Stimulated activated CD8-positive, alpha-beta memory T cell treated with anti-CD3 and anti-CD28 coated beads, Interleukin-7, amount 100 ng/mL, for 1 hour (primary cell): ENCODE measurements at regions not wholly inside any gene's neighbourhood (a gene's known extent, or its start where the extent isn't known, plus 50 kb on each side); places are given as distances from the start of the nearest gene placed in this dataset.
"Not testable (repeated sequence)": the region's sequence is repeated elsewhere in the genome, so short reads cannot be mapped to it uniquely, and the experiment has no call there.

Source experiments
- DNase-seq, 2 donors: peaks; one replicate each; pipeline ENCODE4 v3.0.0-alpha.2; 2020; ENCODE audit warnings: low read depth in 2 of 2

DNA sequence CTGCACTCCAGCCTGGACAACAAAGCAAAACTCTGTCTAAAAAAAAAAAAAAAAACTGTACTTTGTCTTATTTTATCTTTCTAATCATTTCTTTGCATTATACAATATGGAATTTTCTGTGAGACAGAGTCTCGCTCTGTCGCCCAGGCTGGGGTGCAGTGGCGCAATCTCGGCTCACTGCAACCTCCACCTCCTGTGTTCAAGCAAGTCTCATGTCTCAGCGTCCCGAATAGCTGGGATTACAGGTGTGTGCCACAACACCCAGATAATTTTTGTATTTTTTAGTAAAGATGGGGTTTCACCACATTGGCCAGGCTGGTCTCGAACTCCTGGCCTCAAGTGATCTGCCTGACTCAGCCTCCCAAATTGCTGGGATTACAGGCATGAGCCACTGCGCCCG is 90.0 kb downstream of the MRPL14 start:
- DNase-seq: not testable (repeated sequence)

DNA sequence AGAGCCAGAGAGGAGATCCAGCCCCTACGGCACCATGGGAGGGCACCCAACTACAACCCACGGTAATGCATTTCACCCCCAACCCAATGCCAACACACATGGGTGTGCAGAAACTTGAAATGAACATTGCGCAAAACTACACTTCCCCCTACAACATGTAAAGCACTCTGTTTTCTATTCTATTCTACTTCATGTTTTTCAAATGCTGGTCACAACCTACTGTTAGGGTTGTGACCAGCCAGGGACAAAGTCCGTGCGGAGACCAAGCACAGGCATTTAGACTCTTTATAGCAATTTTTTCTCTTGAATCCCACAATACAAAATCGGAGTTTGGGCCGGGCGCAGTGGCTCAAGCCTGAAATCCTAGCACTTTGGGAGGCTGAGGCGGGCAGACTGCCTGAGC is 90.6 kb downstream of the MRPL14 start:
- no peak for DNase-seq

DNA sequence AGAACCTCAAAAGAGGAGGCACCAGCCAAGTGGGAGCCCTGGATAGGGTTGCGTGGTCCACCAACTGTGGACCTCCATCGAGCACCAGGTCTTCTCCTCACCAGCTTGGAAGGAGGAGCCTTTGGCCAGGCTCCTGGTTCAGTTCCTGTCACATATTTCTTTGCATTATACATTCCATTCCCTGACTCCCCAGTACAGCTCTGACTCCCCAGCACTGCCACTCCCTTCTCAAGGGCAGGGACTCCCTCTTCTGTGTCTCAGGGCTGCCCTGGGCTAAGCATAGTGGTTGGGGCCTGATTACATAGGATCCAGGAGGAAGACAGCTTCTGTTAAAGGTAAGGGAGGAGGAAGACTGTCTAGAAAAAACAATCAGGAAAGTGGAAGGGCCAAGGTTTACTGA is 91.1 kb downstream of the MRPL14 start:
- DNase-seq: no peak

DNA sequence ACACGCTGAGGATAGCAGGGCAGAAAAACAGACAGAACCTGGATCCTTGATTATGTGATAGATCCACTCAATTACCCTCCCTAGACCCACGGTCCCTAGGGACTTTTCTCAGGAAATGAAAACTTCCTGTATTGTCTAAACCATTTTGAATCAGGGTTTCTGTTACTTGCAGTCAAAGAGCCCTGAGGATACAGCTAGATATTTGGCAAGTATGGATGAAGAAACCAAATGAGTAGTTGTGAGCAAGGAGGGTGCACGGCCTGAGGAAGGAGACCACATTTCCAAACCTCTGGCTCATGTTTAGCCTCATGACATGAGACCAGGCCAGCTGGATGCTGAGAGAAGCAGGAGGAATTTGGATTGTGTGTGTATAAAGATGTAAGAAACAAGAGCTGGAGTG is 91.6 kb downstream of the MRPL14 start:
- no peak for DNase-seq

DNA sequence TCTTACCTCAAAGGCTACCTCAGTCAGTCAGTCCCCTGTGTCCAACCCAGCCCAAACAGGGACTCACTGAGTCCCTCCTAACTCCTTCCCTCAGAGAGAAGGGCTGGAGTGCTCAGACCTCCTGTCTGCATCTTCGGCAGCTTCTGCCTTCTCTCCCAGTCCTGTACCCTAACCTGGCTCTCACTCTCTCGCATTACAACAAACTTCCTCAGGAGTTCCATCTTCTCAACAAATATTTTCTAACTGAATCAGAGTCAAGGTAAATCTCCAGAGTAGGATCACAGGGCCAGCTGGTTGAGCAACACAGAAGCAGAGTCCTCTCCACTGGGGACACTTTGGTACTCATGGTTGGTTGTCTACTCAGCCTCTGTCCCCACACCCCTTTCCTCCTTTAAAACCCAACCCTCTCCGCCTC is 92.3 kb downstream of the MRPL14 start:
- DNase-seq: no peak

DNA sequence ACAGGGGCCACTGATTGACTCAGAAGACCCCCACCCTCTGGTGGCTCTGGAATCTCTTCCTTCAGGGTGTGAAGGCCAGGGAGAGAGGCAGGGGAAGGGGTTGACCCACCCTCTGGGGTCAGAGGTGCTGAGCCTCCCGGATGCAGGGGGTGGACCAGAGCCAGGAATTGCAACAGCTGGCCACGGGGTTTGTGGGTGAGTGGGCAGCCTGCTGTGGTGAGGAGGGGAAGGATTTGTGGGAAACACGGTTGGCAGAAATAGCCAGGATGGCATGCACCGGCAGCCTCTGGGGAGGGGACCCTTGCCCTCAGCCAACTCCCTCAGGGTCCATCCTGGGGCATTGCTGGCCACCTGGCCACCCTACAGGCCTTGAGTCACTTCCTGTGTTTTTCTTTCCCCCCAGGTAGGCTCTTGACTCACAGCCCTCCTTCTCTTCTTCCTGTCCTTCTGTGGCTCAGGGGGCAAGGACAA is 92.8 kb downstream of the MRPL14 start:
- no peak for DNase-seq

DNA sequence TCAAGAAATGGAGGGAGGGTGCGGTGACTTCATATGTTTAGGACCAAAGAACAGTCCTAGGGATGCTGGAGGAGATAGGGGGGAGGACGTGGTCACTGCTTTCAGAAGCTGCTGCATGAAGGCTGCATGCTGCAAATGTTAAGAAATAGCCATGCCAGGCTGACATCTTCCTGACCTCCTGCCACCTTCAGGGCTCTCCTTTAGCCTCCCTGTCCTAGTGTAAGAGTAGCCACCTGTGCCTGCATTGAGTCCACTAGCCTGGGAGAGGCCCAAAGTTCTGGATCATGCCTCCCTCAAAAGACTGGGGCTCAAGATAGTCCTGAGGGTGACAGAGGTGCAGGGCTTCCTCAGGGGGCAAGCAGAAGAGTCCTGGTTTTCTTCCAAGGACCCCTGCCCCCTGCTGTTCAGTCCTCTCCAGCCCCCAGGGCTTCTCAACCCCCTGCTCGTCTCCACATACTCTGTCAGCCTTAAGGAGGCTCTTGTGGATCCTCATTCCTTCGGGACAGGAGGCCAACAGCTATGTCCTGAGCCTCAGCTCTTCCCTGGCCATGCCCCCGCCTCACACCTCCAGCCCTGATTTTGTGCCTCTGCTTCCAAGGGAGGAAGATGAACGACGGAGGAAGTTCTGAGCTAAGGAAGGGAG is 96.3 kb downstream of the MRPL14 start:
- DNase-seq: no peak

DNA sequence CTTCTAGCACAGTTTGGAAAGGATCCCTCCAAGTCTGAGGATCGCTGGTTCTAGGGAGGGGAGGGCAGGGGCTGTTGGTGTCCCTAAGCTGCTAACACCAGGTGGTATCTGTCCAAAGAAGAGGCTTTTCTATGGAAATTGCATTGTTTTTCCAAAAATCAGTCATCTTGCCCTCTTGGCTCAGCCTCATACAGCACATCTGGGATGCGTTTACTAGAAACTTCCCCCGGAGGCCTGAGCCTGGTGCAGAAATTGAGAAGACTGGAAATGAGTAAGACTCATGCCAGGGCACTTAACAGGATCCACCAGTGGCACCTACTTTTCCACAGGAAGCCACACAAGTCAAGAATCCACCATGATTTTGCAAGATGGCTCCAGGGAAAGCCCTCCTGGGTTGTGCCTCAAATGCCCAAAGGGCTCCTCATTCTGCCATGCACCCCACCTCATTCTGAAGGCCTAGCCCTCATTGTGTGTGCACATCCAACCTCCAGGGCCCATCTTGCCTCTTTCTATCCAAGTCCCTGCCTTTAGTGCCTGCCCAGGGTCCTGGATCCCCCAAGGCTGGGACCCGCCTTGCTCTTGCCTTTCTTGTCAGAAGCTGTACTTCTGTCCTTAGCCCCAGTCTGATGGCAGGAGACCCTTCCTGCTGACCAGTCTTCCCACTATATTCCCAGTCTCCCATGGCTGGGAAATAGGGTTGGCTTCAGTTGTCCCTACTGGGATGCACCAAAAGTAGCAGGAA is 97.6 kb downstream of the MRPL14 start:
- no peak for DNase-seq

DNA sequence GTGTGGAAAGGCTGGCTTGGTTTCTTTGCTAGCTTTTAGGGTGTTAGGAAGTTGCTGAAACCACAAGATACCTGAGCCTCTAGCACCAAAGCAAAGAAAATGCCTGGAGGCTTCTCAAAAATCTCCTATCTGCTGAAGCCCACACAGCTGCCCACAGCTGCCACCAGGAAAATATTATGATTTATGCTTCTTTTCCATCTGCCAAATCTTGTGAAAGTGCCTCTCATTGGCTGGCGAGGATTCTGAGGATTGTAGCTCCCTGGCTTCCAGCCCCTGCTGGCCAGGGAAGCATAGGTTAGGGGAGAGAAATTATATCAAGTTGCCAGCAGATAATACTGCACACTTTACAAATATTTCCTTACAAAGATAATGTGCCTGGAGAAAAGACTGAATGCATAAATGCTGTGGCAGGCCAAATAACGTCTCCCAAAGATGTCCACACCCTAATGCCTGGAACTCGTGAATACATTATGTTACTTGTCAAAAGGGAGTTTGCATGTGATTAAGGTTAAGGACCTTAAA is 98.4 kb downstream of the MRPL14 start:
- DNase-seq: no peak

DNA sequence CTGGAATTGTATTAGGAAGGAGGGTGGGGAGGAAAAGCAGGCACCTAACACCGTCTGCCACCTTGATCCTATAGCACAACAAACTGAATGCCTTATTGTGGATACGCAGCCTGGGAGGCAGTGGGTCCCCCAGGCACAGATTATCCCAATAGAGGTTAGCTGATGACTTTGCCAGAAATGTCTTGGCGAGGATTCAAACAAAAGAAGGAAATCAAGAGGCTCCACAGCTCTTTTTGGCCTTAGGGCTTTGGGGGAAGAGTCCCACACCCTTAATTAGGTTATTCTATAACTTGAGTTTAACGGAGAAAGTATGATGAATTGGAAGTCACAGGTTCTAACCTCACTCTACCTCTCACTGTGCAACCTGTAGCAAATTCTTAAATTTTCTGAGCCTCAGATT is 102.0 kb downstream of the MRPL14 start:
- no peak for DNase-seq

DNA sequence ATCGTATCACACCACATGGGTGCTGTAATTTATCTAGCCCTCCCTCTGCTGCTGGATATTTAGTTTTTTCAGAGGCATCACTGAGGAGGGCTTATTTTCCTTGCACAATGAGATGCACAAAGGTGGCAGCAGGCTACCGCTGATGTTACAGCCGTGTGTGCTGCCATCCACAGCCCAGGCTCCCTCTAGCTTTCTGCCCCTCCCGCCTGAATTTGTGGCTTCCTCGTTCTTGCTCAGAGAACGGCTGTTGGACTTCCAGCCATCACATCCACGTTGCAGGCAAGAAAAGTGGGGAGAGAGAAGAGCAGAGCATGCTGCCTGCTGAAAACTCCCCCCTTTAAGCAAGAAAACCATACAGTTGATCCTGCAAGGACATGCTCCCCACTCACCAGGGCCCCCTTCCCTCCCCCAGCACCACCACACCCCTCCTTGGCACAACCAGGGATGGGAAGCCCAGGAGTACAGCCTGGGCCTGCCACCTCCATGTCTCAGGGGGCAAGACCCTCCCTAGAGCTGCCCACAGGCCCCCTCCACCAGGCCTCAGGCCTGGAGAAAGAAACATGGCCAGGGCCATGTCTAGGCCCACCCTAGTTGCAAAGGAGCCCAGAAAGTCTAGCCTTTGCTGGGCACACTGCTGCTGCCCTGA is 102.6 kb downstream of the MRPL14 start:
- no peak for DNase-seq

DNA sequence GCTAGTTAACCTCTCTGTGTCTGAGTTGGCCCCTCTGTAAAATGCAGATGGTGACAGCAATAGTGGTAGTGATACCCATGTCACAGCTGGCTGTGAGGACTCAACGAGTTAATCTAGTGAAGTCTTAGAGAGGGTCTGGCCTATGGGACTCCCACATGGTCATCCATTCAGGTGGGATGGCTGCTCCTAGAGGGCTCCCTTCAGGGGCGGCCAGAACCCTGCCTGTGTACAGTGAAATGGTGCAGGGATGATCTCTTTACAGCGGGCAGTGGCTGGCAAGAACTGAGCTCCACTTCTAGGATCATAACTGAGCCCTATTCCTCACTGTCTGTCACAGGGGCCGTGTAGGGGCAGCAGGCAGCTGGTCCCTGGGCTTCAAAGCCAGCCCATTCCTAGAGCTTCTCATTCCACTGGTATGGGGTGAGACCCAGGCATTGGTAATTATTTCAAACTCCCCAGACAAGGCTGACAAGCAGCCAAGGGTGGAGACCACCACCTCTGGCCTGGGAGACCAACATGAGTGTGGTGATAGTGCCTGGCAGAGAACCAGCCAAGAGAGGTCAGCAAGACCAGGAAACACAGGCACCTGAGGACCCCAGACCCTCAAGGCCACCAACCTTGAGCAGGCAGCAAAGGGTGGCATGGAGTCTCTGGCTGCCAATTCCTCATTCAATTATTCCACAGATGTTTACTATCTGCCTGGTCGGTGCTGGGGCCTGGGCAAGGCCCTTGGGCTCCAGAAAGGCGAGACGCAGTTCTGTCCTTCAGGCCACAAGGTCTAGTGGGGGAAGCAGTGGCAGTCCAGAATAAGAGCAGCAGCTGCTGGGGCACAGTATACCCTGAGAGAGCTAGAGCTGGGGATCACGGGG is 103.4 kb downstream of the MRPL14 start:
- DNase-seq: no peak

DNA sequence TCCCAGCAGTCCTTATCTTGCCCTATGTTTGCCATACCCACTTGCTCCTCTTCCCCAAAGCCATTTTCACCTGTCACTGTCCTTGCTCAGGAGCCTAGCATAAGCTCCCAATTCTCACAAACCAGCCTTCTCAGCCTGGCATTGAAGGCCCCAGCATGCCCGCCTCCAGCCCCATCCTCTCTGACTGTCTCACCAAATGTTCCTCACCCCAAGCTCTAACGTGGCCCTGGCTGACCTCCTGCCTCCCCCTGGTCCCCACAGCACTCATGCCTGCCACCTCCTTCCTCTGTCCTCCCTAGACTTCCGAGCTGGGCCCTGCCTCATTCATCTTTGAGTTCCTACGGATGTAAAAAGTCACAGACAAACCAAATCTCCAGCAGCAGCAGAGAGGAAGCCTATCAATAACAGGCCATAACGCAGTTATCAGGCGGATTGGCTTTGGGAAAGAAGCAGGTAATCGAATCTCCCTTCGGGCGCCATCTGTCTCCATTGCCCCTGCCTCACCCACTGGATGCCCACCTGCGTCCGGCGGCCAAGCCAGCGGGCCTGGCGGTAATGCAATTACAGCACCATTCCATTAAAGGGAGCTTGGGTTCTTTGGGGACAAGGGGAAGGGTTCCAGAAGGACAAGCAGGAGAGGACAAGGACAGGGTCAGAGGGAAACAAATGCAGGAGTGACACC is 104.4 kb downstream of the MRPL14 start:
- DNase-seq: no peak

DNA sequence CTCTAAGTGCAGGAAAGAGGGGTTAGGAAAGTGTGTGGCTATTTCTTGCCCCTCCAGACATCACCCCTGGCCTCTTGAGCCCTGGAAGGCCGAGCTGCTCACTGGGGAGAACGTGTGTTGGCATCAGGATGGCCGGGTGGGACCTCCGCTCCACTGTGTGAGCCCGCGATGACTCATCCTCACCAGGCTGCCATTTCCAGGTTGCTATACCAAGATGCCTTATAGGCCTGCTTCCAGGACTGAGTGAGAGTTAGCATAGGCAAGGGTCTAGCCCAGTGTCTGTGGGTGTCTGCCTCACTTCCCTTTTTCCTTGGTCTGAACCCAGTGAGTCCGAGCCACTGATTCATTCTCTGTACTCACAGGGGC is 105.0 kb downstream of the MRPL14 start:
- no peak for DNase-seq

DNA sequence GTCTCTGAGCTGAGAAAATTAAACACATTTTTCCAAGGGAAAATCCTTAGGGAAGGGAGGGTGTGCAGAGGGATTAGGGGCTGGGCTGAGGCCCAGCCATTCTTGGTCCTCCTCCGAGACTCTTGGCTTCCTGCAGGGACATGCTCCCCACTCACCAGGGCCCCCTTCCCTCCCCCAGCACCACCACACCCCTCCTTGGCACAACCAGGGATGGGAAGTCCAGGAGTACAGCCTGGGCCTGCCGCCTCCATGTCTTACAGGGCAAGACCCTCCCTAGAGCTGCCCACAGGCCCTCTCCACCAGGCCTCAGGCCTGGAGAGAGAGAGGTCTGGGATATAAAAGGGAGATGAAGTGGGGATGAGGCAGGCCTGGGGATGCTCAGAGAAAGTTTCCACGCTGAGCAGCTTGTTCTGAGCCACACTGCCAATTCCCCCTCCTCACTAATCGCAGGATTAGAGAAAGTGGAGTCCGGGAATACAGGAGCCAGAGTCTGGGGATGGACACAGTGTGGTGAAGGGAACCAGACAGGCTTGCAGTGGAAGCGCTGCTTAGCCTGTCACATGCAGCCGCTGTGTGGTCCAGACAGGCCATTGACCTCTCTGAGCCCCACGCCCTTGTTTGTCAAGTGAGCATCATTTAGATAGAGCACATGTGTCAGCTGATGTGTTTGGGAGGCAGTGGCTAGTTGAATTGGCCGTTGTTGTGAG is 105.5 kb downstream of the MRPL14 start:
- DNase-seq: no peak

DNA sequence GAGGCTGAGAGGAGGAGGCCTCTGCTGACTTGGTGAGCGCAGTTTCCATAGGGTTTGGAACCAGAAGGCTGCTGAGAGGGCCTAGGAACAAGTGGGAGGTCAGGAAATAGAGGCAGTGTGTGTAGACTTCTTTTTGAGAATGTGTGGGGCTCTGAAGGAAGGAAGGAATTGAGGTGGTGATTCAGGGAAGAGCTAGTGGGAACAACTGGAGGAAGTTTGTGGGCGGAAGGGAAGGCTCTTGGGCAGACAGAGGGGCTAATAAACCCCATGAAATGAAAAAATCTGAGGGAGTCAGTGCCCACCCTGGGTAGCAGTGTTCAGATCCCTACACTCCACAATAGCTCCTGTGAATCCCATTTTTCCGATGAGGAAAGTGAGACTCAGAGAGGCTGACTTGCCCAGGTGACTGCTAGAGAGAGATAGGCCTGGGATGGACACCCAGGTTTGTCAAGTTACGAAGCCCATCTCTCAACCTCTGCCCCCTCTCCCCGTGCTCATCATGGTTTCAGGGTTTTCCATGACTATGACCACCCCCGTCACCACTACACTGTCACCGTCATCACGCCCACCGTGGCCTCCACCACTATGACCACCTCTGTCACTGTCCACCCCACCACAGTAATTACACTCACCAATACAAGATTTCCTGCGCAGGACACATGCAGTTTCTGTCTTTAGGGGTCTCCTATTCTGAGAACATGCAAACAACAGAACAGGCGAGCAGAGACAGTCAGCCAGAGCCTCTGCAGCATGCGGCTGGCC is 106.4 kb downstream of the MRPL14 start:
- no peak for DNase-seq

DNA sequence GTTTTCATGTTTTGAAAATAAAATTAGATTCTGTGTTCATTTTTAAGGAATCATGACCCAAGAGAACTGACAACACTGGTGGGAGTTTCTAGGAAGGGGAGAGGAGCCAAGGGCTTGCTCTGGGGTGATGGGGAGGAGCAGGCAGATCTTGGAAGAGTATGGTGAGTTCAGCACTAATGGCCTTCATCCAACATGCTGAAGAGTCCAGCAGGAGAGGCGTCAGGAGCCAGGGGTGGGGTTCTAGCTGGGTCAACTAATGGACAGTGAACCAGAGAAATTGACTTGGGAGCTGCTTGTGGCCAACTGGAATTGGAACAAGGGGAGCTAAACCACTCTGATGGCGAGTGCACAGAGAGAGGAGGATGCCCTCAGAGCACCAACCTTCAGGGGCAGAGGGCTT is 107.1 kb downstream of the MRPL14 start:
- DNase-seq: no peak

DNA sequence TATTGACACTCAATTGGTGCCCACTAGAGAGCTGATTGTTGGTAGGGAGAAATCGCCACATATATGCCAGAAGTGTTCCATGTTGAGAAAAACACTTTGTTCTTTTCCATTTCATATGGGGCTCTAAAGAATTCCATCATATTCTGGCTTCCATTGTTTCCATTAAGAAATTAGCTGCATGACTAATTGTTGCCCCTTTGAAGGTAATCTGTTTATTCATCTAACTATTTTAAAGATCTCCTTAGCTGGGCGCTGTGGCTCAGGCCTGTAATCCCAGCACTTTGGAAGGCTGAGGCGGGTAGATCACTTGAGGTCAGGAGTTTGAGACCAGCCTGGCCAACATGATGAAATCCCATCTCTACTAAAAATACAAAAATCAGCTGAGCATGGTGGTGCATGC is 109.9 kb downstream of the MRPL14 start:
- DNase-seq: not testable (repeated sequence)

DNA sequence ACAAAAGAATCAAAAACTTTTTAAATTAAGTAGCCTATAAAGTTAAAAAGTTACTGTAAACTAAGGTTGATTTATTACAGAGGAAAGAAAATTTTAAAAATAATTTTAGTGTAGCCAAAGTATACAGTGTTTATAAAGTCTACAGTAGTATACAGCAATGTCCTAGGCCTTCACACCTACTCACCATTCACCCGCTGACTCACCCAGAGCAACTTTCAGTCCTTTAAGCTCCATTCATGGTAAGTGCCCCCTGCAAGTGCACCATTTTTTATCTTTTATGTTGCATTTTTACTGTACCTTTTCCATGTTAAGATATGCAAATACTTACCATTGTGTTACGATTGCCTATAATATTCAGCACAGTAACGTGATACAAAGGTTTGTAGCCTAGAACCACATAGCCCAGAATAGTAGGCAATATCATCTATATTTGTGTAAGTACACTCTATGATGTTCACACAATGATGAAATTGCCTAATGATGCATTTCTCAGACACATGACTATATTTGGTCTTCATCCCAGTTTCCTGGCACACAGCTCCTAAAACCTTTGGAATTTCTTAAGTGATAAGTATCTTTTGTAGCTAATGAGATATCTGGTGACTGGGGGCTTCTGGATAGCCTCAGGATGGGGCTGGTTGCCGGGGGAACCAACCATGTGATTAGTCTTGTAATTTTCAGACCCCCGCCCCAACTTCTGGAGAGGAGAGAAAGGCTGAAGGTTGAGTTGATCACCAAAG is 111.0 kb downstream of the MRPL14 start:
- DNase-seq: no peak
